ENCODE measurements at regions not wholly inside any gene's neighbourhood (a gene's known extent, or its start where the extent isn't known, plus 50 kb on each side); places are given as distances from the start of the nearest gene placed in this dataset.

DNA sequence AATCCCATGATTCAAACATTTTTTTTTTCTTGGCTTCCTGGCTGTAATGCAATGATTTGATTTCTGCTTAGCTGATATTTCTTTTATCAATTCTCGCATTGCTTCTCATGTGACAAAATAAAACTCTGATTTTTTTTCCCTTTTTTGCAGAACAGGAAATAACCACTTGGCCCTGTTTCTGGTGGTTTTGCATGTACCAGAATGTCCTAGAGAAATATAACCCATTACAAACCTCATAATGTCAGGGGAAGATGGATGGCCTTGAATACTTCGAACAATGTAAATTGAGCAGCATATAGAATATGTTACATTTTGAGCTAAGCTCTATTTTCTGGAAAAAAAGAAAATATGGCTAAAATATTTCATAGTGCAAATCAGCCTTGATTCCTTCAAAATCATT is 275.6 kb downstream of the RAP2B start:
- no peak for DNase-seq (ENCODE audit: low read depth)
- no peak overlapping the region for H3K4me3 ChIP-seq (ENCODE audit: low read depth, low read length)
- TF ChIP-seq, protein P1, sequence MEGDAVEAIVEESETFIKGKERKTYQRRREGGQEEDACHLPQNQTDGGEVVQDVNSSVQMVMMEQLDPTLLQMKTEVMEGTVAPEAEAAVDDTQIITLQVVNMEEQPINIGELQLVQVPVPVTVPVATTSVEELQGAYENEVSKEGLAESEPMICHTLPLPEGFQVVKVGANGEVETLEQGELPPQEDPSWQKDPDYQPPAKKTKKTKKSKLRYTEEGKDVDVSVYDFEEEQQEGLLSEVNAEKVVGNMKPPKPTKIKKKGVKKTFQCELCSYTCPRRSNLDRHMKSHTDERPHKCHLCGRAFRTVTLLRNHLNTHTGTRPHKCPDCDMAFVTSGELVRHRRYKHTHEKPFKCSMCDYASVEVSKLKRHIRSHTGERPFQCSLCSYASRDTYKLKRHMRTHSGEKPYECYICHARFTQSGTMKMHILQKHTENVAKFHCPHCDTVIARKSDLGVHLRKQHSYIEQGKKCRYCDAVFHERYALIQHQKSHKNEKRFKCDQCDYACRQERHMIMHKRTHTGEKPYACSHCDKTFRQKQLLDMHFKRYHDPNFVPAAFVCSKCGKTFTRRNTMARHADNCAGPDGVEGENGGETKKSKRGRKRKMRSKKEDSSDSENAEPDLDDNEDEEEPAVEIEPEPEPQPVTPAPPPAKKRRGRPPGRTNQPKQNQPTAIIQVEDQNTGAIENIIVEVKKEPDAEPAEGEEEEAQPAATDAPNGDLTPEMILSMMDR (conservative IDR thresholded peaks at IDR 0.05; ENCODE audit: low read depth, low read length): no peak

DNA sequence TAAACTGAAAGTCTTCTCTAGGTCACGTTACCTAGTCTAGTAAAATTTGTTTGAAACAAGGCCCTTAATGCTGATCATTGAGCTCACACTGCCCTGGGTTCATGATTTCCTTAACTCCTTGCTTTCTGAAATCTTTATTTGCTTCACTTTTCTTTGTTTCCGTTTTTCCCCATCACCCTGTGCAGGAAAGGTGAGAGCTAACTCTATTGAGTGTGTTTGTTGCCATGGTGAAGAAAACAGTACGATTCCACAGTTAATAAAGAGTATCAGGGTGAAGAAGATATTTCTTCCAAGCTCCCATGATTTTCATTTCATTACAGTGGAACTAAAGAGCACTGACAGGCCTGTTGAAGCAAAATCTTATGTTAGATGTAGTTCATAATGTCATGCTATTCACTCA is 276.2 kb downstream of the RAP2B start:
- H3K4me3 ChIP-seq (ENCODE audit: low read depth, low read length): no peak overlapping the region
- TF ChIP-seq, protein P1 (conservative IDR thresholded peaks at IDR 0.05; ENCODE audit: low read depth, low read length): no peak
- no peak for DNase-seq (ENCODE audit: low read depth)

DNA sequence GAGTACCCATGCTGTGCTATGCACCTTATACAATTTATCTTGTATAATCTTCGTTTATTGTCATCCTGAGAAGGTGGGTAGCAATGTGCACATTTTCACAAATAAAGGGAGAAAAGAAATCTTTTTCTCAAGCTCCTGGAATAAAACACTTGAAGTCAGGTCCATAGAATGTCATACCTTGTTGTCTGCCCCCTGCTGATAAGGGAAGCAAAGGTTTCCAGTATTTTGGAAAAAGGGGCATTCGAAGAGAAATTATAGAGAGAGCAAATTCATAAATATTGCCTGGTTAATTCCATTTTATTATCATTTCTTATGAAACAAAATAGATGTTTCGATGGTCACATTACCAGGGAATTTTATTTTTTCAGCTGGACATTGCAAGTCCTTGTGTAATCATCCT is 277.8 kb downstream of the RAP2B start:
- no peak overlapping the region for H3K4me3 ChIP-seq (ENCODE audit: low read depth, low read length)
- TF ChIP-seq, protein P1 (conservative IDR thresholded peaks at IDR 0.05; ENCODE audit: low read depth, low read length): no peak
- no peak for DNase-seq (ENCODE audit: low read depth)

DNA sequence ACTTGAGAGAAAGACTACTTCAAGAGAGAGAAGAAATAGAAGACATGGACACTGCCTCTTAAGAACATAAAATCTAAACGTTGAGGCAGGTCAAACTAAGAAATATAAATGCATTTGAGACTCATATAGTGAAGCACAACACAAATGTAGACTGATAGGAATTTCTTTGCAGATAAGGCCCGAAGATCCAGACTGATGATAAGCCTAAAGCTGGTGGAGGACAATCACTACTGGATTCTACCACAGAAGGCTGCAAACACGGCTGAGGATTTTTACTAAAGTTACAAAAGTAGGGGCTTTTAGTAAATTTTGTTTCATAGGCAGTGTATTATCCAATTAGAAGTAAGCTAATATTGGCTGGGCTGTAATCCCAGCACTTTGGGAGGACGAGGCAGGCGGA is 278.3 kb downstream of the RAP2B start:
- DNase-seq (ENCODE audit: low read depth): no peak
- H3K4me3 ChIP-seq (ENCODE audit: low read depth, low read length): no peak overlapping the region
- TF ChIP-seq, protein P1 (conservative IDR thresholded peaks at IDR 0.05; ENCODE audit: low read depth, low read length): no peak

DNA sequence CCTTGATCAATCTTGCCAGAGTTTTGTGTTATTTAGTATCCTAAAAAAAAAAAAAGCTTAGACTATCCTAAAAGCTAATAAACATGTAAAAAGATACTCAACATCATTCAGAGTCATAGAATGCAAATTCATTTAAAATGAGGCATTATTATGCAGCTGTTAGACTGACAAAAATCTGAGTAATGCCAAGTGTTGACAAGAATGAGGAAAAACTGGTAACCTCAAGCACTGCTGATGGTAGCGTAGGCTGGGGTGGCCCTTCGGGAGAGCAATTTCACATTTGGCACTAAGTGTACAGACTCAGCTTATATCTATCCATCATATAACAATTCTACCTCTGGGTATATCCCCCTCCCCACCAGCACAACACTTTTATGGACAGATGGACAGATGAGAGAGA is 280.4 kb downstream of the RAP2B start:
- H3K4me3 ChIP-seq (ENCODE audit: low read depth, low read length): no peak overlapping the region
- TF ChIP-seq, protein P1 (conservative IDR thresholded peaks at IDR 0.05; ENCODE audit: low read depth, low read length): no peak
- DNase-seq (ENCODE audit: low read depth): peak; percentile 10

DNA sequence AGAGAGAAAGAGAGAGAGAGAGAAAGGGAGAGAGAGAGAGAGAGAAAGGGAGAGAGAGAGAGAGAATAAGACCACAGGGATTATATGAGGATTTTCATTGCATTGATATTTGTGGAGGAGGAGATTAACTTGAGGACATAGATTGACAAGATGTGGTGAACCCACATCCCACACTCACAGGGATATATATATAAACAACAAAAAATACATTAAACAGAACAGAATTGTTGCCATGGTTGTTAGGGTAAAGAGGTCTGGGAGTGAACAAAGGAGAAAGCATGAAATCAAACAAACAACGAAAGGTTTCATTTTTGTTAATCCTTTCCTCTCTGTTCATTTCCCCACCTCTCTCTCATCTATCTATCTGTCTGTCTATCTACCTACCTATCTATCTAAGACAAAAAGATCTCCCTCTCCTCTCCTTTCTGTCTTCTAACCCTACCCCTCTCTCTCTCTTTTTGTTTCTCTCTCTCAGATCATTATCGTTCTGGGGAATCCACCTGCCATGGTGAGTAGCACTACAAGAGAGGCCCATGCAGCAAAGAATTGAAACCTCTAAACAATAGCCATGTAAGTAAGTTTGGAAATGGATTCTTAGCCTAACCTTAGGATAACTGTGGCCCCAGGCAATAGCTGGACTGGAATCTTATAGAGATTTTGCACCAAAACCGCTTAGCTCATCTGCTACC is 280.9 kb downstream of the RAP2B start:
- H3K4me3 ChIP-seq (ENCODE audit: low read depth, low read length): no peak overlapping the region
- DNase-seq (ENCODE audit: low read depth): no peak
- TF ChIP-seq, protein P1 (conservative IDR thresholded peaks at IDR 0.05; ENCODE audit: low read depth, low read length): no peak

DNA sequence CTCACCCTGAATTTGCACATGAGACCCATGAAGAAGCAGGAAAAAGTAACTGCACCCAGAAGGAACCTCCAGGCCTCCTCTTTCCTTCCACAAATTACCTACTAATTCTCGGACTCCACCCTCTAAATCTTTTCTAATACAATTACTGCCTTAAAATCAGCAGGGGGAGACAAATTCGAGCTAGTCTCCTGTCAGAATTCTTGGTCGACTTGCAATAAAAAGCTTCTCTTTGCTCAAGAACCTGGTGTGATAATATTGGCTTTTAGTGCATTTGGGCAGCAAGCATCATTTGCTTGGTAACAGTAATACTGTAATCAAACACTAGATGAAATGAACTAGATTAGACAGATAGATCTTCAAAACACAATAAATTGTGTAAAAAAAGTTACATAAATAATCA is 281.9 kb downstream of the RAP2B start:
- no peak overlapping the region for H3K4me3 ChIP-seq (ENCODE audit: low read depth, low read length)
- TF ChIP-seq, protein P1 (conservative IDR thresholded peaks at IDR 0.05; ENCODE audit: low read depth, low read length): peak; percentile 43
- DNase-seq (ENCODE audit: low read depth): peak; percentile 37

All from choroid plexus epithelial cell (primary cell).